Hematopoietic multipotent progenitor cell treated with erythropoietin and hydrocortisone succinate and interleukin-3 and kit ligand, for 15 days (in vitro differentiated cells): ENCODE measurements at regions not wholly inside any gene's neighbourhood (a gene's known extent, or its start where the extent isn't known, plus 50 kb on each side); places are given as distances from the start of the nearest gene placed in this dataset.

Experiments used
- DNase-seq: peaks from one replicate; pipeline ENCODE4 v3.0.0-alpha.2; 2015; ENCODE audit warnings: low spot score

DNA sequence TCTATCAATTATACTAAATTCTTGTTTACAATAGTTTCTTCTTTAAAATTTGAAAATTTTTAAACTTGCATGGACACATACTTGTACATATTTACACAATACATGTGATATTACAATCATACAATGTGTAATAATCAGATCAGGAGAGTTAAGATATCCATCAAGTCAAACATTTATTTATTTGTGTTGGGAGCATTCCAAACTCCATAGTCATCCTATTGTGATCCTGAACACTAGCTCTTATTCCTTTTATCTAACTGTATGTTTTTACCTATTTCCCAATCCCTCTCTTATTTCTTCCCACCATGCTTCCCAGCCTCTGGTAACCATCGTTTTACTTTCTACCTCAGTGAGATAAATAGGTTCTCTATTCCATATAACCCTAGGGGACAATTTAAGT lies 1219.2 kb downstream of the ZPLD1 start:
- DNase-seq = no peak

DNA sequence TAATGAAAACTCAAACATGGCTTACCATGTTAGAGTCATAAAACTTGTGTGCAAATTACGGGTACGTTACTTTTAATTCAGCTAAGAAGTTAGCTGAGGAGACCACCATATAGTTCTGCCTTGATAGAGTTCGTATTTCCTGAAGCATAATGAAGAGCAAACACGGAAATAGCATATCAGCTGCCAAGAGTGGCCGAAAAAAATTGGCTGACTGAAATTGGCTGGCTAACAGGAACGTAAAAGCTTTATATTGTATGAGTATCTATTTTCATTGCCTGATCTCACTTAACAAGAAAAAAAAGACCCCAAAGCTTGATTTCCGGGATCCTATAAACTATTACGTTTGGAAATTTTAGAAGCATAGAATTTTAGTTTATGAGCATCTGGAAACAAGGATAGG lies 1222.9 kb downstream of the ZPLD1 start:
- no peak for DNase-seq

DNA sequence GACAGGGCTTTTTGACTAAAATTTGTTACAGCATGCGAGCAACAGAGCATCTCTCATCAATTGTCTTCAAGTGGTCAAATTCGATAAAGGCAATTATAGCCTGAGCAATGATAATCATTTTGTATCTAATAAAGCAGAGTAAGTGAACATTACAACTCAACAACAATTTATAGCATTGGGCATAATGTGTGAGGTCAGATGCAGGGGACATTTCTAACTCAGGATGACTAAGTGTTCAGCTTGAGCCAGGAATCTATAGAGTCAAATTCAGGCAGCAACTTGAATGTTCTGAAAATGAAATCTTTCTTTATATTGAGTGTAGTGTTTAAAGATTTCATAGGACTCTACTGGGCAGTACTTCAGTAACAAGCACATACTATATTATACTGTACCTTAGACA lies 1226.0 kb downstream of the ZPLD1 start:
- DNase-seq = no peak

DNA sequence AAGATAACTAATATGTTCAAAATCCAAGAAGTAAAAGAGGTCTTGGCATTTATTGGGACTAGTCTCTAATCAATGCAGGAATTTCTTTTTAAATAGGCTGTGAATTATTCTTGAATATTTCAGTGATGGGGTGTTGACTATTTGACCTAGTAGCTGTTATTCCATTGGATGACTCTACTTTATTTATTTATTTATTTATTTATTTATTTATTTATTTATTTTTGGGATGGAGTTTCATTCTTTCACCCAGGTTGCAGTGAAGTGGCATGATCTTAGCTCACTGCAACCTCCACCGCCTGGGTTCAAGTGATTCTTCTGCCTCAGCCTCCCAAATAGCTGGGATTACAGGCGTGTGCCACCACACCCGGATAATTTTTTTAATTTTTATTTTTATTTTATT lies 1227.8 kb downstream of the ZPLD1 start:
- no peak for DNase-seq

DNA sequence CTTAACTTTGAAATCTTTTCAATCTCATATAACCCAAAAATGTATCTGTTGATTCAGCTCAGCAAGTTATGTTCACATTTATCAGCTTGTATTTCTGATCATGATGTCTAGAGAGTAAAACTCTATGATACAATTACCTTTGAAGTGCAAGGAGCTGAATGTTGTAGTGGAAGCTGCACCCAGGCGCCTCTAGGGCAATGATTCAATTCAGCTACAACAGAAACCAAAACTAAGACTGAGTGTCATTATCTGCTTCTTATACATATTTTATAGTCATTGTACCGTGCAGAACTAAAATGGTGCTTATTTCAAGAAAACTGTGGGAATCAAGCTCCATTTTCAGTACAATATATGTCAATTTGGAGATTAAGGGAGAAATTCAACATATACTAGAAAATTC lies 1237.5 kb downstream of the ZPLD1 start:
- DNase-seq = no peak

DNA sequence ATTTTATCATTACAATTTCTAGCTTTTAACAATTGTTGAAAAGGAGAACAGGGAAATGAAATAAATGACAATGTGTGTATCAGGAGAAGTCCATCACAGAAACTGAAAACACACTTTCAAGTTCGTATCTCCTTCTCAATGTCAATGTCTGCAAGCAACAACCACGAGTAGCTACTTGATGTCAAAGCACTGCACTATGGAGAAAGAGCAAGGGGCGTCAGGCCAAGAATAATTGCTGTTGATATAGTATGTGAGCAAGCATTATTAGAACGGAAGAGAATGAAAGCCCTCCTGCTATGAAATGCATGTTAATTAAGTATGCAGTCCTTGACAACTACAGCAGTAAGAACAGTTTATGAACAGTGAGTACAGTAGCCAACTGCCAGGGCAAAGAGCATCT lies 1250.1 kb downstream of the ZPLD1 start:
- no peak for DNase-seq

DNA sequence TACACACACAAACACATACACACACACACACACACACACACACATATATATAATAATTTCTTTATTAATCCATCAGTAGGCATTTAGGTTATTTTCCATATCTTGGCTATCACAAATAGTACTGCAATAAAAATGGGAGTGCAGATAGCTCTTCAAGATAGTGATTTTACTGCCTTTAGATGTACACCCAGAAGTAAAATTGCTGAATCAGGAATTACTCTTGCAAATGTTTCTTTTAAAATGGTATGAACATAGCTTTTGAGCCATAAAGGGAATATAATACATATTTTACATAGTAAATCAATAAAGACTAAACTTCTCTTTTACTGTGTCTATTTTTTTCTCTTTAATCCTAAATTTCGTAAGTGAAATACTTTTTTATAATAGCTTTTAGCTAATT lies 1251.1 kb downstream of the ZPLD1 start:
- DNase-seq = no peak

DNA sequence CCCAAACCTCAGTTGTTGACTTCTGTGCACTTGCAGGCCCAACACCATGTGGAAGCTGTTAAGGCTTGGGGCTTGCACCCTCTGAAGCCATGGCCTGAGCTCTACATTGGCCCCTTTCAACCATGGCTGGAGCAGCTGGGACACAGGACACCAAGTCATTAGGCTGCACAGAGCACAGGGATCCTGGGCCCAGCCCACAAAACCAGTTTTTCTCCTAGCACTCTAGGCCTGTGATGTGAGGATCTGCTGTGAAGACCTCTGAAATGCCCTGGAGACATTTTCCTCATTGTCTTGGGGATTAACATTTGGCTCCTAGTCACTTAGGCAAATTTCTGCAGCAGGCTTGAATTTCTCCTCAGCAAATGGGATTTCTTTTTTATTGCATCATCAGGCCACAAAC lies 1255.7 kb downstream of the ZPLD1 start:
- no peak for DNase-seq

DNA sequence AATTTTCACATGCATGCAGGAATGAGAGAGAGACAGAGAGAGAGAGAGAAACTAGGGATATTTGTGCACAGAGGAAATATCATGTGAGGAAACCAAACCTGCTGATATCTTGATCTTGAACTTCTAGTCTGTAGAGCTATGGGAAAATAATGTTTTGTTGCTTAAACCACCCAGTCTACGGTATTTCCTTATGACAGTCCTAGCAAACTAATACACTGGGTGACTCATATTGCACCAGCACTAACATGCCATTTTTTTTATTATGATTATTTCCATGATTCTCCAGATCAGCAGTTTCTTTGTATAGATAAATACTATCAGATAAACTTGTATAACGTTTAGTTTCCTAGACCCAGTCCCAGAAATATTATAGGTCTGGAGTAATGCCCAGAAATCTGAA lies 1259.0 kb downstream of the ZPLD1 start:
- no peak for DNase-seq

DNA sequence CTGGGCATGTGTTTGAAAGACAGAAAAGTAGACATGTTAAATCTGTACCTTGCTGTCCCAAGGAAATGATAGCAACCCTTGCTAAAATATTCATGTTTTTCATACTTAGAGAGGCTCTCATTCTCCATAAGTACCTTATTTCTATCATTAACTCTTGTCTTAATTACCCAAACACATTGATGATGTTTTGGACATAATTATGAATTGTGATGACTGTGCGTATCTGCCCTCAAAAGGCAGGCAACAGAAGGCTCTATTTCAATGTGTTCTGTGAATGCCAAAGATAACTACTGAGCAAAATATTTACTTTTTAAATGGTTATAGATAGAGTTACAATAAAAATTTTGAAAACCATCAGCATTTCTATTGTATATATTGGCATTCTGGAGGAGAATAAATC lies 1263.8 kb downstream of the ZPLD1 start:
- no peak for DNase-seq

DNA sequence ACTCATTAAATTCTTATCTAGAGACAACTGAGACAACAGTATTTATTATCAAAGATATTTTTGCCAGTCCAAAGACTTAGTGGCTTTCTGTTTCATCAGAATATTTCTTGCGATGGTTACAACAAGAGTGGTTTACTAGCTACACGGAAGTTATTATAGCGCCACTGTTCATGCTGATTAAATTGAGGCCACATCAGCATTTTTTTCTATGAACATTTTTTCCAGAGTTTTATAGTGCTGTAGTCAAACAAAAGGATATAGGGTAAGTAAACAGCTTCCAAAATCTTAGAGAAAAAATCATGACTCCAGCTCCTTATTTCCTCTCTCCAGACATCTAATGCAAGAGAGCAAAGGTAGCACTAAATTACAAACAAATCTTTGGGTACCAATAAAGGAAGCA lies 1264.4 kb downstream of the ZPLD1 start:
- DNase-seq = no peak

DNA sequence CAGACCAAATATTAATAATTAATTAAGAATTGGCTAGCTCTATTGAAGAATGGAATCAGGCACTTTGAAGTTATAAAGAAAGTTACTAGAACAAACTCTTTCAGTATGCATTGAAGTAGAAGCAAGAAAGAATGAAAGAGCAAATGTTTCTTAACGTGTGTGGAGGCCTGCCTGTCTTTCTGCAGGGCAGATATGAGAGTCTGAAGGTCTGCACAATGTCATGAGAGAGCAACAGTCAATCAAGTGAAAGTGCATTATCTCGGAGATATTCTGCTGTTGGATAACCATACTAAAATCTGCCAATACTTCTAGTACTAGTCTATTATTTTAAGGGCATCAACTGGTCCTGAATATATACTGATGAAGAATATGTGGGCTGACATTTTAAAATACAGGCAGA lies 1270.8 kb downstream of the ZPLD1 start:
- DNase-seq = no peak

DNA sequence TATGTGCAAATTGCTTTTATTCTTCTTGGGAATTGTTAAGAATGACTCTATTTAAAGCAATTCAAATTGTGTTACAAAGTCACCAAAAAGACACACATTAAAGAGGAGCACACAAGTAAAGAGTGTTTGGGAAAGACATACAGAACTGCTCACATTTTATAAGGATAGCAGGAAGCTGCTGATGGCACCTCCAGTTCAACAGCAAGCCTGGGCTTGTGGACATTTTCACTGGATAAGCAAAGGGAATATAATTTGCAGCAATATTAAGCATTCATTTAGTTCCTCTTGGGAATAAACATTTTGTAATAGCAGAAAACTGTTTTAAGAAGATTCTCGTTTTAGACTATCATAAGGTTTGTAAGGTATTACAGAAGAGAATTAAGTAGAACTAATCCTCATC lies 1271.9 kb downstream of the ZPLD1 start:
- no peak for DNase-seq

DNA sequence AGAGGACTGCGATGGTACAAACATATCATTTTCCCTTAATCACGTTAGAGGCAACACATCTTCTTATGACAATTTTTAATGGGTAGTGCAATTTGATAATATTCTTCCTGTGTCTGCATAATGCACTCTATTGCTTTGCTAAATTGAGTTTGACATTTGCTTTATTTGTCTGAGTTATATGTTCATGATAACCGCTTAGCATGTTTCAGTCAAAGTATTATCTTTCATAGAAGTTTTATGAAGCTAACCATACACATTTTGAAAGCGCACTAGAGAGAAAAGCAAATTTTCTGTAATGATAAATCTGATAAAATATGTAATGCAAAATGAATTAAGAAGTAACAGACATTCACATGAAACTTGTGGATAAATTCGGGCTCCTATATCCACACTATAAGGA lies 1276.9 kb downstream of the ZPLD1 start:
- DNase-seq = no peak

DNA sequence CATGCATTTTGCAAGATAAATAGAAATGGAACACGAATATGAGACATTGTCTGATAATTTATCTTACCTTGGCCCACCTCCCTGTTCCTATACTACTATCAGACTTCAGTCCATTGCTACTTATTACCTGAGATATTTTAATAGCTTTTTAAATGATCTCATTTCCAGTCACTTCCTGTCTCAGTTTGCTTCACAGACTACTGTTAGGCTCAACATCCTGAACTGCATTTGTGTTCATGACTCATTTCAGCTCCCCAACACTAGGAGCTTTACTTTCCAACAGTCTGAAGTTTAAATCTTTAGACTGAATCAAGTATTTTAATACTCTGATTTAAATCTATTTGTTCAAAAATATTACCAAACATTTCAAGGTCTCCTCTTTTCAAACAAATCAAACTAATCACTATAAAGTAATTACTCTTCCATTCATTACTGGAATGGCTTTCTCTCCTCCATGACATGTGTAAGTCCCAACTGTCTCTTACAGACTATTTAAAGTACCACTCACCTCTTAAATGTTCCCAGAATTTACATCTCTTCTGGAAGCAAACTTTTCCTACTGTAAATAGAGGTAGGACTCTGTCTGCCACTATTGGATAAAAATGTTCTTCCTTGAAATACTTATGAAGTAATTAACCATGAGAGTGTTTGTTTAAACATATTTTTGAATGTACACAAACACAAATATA lies 1277.6 kb downstream of the ZPLD1 start:
- no peak for DNase-seq

DNA sequence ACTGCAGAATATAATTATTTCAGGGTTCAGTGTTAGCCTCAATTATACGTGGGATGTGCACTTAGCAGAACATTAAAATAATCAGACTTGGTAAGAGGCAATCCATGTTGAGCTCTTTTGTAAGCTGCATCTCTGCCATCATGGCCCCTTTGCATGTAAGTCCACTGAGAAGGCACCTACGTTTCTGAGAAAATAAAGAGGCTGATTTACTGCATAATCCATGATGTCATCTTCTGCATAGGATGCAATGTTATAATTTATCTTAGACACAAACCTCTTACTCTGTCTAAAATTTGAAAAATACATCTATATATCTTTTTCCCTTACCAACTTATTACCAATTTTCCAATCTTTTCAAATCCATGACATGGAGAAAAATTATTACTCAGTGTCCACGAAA lies 1294.7 kb downstream of the ZPLD1 start:
- no peak for DNase-seq

DNA sequence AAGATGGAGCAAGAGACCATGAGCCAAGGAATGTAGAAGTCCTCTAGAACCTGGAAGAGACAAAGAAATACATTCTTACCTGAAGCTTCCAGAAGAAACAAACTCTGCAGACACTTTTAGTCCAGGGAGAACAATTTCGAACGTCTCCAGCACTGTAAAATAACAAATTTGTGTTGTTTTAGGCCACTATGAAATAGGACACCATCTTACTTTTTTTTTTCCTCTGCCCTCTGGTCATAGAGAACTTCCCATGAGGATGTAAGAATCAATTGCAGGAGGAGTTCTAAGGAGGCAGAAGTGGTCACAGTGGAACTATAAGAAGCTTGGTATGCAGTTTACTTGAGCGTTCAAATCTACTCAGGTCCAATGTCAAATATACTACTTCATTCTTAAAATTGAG lies 1295.9 kb downstream of the ZPLD1 start:
- no peak for DNase-seq

DNA sequence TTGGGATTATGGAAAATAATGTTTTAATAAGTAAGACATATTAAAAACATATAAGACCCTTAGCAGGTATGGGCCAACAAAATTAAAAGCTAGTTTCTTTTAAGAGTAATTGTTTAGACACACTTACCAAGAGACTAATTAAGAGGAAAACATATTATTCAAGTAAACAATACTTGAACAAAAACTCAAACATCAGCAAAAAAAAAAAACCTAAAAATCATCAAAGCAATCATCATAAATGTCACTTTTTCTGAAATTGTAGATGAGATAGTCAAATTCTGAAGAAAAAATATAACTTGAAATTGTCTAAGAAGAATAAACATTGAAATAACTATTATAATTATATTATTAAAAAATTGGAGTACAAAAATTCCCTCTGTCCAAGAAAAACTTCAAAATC lies 1318.2 kb downstream of the ZPLD1 start:
- no peak for DNase-seq

DNA sequence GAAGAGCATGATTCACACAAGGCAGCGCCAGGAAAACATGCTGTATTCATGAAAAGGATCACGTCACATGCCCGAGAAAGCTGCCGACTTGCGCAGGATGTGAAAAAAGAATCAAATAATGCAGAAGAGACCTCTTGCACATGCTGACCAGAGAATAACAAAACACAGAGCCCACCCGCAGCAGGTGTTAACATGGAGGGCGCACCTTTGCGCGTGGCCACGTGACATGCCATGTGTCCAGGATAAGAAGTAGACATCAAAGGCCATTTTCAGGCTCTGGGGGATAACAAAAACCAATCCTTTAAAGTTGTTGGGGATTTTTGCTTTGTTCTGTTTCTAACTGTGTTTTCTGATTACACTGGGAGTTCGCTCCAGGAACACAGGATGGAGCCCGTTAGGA lies 1332.8 kb downstream of the ZPLD1 start:
- no peak for DNase-seq

DNA sequence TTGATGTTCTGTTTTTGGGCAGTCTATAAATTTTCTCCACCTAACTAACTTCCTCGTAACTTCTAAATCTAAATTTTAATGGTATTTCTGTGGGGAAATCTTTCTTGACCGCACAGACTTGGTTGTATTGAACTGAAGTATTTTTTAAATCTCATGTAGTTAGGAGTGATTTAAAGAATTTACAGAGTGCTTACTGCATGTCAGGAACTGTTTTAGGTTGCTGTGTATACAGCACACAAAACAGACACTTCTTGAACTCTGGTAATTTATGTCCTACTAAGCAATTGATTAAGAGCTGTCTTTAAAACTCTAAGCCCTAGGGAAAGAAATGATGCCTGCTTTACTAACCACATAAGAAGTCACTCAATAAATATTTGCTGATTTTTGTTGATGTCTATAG lies 1350.2 kb downstream of the ZPLD1 start:
- no peak for DNase-seq

DNA sequence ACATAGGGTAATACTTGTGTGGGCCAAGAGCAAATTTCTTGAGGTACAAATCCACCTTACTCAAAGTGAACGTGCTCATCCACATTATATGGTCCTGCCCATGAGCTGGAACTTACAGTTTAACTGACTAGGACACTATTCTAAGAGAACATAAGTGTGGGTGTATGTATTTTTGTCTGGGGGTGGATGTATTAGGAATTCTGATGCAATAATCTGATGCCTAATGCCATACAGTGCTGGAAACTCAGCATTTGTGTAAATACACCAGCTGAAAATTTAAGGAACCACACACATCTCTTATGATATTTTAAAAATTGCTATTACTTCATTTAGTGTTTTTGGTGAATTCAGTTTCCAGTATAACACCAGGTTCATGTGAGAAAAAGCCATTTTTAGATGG lies 1350.7 kb downstream of the ZPLD1 start:
- no peak for DNase-seq

DNA sequence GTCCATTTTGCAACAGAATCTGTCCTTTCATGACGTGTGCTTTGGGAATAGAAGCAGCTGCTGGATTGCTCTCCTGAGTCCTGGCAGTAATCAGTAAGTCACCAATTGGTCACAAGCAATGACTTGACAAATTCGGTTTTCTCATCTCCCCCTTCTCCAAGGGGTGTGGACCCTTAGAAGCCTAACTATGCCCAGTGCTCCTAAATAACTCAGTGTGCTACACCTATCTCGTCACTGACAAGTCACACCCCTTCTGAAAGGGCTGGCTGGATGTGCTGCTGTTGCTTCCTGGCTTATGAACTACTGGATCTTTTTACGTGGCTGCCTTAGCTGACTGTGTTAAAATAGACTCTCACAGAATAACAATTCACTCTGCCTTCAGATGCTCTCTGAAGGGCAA lies 1351.5 kb downstream of the ZPLD1 start:
- DNase-seq = no peak

DNA sequence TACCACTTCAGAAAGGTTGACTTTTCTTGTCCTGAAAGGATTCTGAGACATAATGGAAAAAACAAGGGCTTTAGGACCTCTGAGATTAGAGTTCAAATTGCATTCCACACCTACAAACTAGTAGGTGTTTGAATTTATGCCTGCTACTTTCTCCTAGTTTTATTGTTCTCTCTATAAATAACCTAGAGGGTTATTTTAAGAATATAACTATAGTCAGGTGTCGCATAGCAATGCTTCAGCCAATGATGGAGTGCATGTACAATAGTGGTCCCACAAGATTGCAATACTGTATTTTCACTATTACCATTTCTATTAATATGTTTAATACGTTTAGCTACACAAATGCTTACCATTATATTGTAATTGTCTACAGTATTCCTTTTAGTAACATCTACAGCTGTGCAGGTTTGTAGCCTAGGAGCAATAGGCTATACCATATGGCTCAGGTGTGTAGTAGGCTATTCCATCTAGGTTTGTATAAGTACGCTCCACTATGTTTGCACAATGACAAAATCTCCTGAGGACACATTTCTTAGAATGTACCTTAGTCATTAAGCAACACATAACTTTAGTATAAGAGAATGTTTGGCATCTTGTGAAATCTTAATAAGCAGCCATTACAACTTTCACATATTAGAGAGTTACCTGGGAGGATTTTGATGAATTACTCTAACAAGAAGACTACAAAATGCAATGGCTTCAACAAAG lies 1352.5 kb downstream of the ZPLD1 start:
- no peak for DNase-seq

DNA sequence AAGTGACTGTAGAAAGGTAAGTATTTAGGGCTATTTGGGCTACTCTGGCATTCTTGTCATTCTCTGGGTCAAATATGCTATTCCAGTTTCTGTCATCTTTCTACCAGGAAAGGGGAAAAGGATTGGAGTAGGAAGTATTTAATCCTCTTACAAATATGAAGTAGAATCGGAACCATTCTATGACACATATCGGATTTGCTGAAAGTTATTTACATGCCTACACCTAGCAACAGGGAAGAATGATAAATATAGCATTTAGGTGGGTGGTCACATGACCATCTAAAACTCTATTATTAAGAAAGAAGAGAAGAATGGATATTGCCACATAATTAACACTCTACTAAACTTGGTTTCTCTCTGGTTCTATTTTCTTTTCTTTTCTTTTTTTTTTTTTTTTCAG lies 1353.1 kb downstream of the ZPLD1 start:
- DNase-seq = no peak
